Astrocyte (in vitro differentiated cells and primary cell): ENCODE measurements at regions not wholly inside any gene's neighbourhood (a gene's known extent, or its start where the extent isn't known, plus 50 kb on each side); places are given as distances from the start of the nearest gene placed in this dataset.

Source experiments
- DNase-seq: peaks from one replicate; pipeline ENCODE4 v3.0.0-alpha.2; 2010; ENCODE audit warnings: low read depth
- FAIRE-seq: peaks from 2 replicates; lab custom pipeline; 2011; peaks lifted over from hg19 to GRCh38; lab: Jason Lieb, UNC
- H2AFZ ChIP-seq: 2 replicates; pipeline ENCODE4 v1.6.0; 2012; ENCODE audit warnings: low read depth, low read length, inconsistent platforms
- H3K27ac ChIP-seq: 2 replicates; pipeline ENCODE4 v1.5.1; 2011; ENCODE audit warnings: low read depth, low read length, inconsistent platforms
- H3K27me3 ChIP-seq: 2 replicates; pipeline ENCODE4 v1.6.0; 2011; ENCODE audit warnings: low read length, inconsistent platforms; ENCODE audit not compliant: insufficient read depth
- H3K36me3 ChIP-seq: 2 replicates; pipeline ENCODE4 v1.5.1; 2011; ENCODE audit warnings: low read length, inconsistent platforms; ENCODE audit not compliant: insufficient read depth
- H3K4me1 ChIP-seq: 2 replicates; pipeline ENCODE4 v1.5.1; 2011; ENCODE audit warnings: low read length, inconsistent platforms; ENCODE audit not compliant: insufficient read depth
- H3K4me2 ChIP-seq: 2 replicates; pipeline ENCODE4 v1.6.0; 2012; ENCODE audit warnings: low read length, inconsistent platforms
- H3K4me3 ChIP-seq: 2 replicates; pipeline ENCODE4 v1.5.1; 2011; ENCODE audit warnings: low read depth, mild to moderate bottlenecking, low read length, inconsistent platforms; ENCODE audit not compliant: insufficient read depth
- H3K79me2 ChIP-seq: 2 replicates; pipeline ENCODE4 v1.6.0; 2012; ENCODE audit warnings: mild to moderate bottlenecking, low read length, inconsistent platforms; ENCODE audit not compliant: insufficient read depth
- H3K9ac ChIP-seq: 2 replicates; pipeline ENCODE4 v1.6.0; 2012; ENCODE audit warnings: mild to moderate bottlenecking, low read length, inconsistent platforms
- H3K9me3 ChIP-seq: 2 replicates; pipeline ENCODE4 v1.5.1; 2012; ENCODE audit warnings: low read depth, mild to moderate bottlenecking, low read length, inconsistent platforms; ENCODE audit not compliant: insufficient read depth
- H4K20me1 ChIP-seq: 2 replicates; pipeline ENCODE4 v1.6.0; 2012; ENCODE audit warnings: low read length, inconsistent platforms; ENCODE audit not compliant: insufficient read depth
- H3K27ac Mint-ChIP-seq: one replicate; pipeline ENCODE4 v1.8.0; 2021; ENCODE audit warnings: mild to moderate bottlenecking, mixed read lengths; ENCODE audit not compliant: unreplicated experiment
- H3K27me3 Mint-ChIP-seq: one replicate; pipeline ENCODE4 v1.8.0; 2021; ENCODE audit warnings: low read depth, mixed read lengths; ENCODE audit not compliant: unreplicated experiment
- H3K36me3 Mint-ChIP-seq: one replicate; pipeline ENCODE4 v1.8.0; 2021; ENCODE audit warnings: low read depth, mixed read lengths; ENCODE audit not compliant: unreplicated experiment
- H3K4me1 Mint-ChIP-seq: one replicate; pipeline ENCODE4 v1.8.0; 2021; ENCODE audit warnings: low read depth, mixed read lengths; ENCODE audit not compliant: unreplicated experiment
- H3K4me3 Mint-ChIP-seq: one replicate; pipeline ENCODE4 v1.8.0; 2021; ENCODE audit warnings: mild to moderate bottlenecking, moderate library complexity, mixed read lengths; ENCODE audit not compliant: unreplicated experiment
- H3K9me3 Mint-ChIP-seq: one replicate; pipeline ENCODE4 v1.8.0; 2021; ENCODE audit warnings: mild to moderate bottlenecking, mixed read lengths; ENCODE audit not compliant: unreplicated experiment
- CTCF ChIP-seq: IDR thresholded peaks from 2 replicates; pipeline ENCODE4 v1.5.1; 2011; ENCODE audit warnings: low read depth, mild to moderate bottlenecking, inconsistent platforms, low read length, moderate library complexity; ENCODE audit not compliant: insufficient read depth
- EZH2 ChIP-seq: IDR thresholded peaks from 2 replicates; pipeline ENCODE4 v1.6.1; 2012; ENCODE audit warnings: mild to moderate bottlenecking, low read length, inconsistent platforms; ENCODE audit not compliant: insufficient read depth

- H3K27me3 ChIP-seq: no peaks in the 10 kb centered on the region
- no peaks in the 10 kb centered on the region for H4K20me1 ChIP-seq
- Mint-ChIP-seq H3K9me3 (no peaks in the 10 kb centered on the region), H3K27ac (no peak overlapping the region), H3K36me3 (no peaks in the 10 kb centered on the region), H3K4me1 (no peaks in the 10 kb centered on the region), H3K4me3 (no peak overlapping the region), H3K27me3 (no peaks in the 10 kb centered on the region)
- H3K9ac ChIP-seq: no peak overlapping the region
- no peak overlapping the region for H3K4me3 ChIP-seq
- FAIRE-seq (no peak), DNase-seq (no peak)
- no peak for TF ChIP-seq CTCF
- TF ChIP-seq EZH2: no peak
- no peaks in the 10 kb centered on the region for H3K79me2 ChIP-seq
- no peaks in the 10 kb centered on the region for H3K9me3 ChIP-seq
- H3K36me3 ChIP-seq: no peaks in the 10 kb centered on the region
- no peak overlapping the region for H3K27ac ChIP-seq
- H3K4me1 ChIP-seq: no peaks in the 10 kb centered on the region
- H2AFZ ChIP-seq: no peak overlapping the region
- no peak overlapping the region for H3K4me2 ChIP-seq
Observed at GRCh38 chr4:100900134-100900533, 382.3 kb upstream of the EMCN start.

GRCh38 chr4:100898844-100899243 lies 381.0 kb upstream of the EMCN start:
- Mint-ChIP-seq H3K4me3 (no peak overlapping the region), H3K27me3 (no peaks in the 10 kb centered on the region), H3K36me3 (no peaks in the 10 kb centered on the region), H3K9me3 (no peaks in the 10 kb centered on the region), H3K4me1 (no peaks in the 10 kb centered on the region), H3K27ac (no peak overlapping the region)
- Histone ChIP-seq H2AFZ (no peak overlapping the region), H3K79me2 (no peaks in the 10 kb centered on the region), H3K27me3 (no peaks in the 10 kb centered on the region), H3K4me1 (no peaks in the 10 kb centered on the region), H3K36me3 (no peaks in the 10 kb centered on the region), H3K27ac (no peak overlapping the region), H3K4me2 (no peak overlapping the region), H3K4me3 (no peak overlapping the region), H3K9me3 (no peaks in the 10 kb centered on the region), H3K9ac (no peak overlapping the region), H4K20me1 (no peaks in the 10 kb centered on the region)
- TF ChIP-seq EZH2 (no peak), CTCF (no peak)
- FAIRE-seq (no peak), DNase-seq (no peak)

GRCh38 chr4:100895556-100896197 lies 377.9 kb upstream of the EMCN start:
- Histone ChIP-seq H3K4me1 (no peaks in the 10 kb centered on the region), H3K27ac (no peak overlapping the region), H3K36me3 (no peaks in the 10 kb centered on the region), H3K79me2 (no peaks in the 10 kb centered on the region), H3K4me2 (no peak overlapping the region), H2AFZ (no peak overlapping the region), H3K4me3 (no peak overlapping the region), H3K9me3 (no peaks in the 10 kb centered on the region), H3K9ac (no peak overlapping the region), H3K27me3 (no peaks in the 10 kb centered on the region), H4K20me1 (no peaks in the 10 kb centered on the region)
- TF ChIP-seq EZH2 (no peak), CTCF (no peak)
- DNase-seq (no peak), FAIRE-seq (no peak)
- Mint-ChIP-seq H3K27me3 (no peaks in the 10 kb centered on the region), H3K4me3 (no peak overlapping the region), H3K36me3 (no peaks in the 10 kb centered on the region), H3K27ac (no peak overlapping the region), H3K9me3 (no peaks in the 10 kb centered on the region), H3K4me1 (no peaks in the 10 kb centered on the region)
